Trophoblast cell (in vitro differentiated cells and primary cell): ENCODE measurements at regions not wholly inside any gene's neighbourhood (a gene's known extent, or its start where the extent isn't known, plus 50 kb on each side); places are given as distances from the start of the nearest gene placed in this dataset.

Experiments
- DNase-seq, 2 donors: peaks; one replicate each; pipeline ENCODE4 v3.0.0-alpha.2; 2016
- H2AFZ ChIP-seq: 2 replicates; pipeline ENCODE4 v1.6.1; 2013; ENCODE audit warnings: low read length, moderate library complexity, mild to moderate bottlenecking; ENCODE audit not compliant: insufficient read depth, poor library complexity
- H2AK5ac ChIP-seq: 2 replicates; pipeline ENCODE4 v1.6.1; 2013; ENCODE audit warnings: mild to moderate bottlenecking, low read length
- H2BK120ac ChIP-seq: 2 replicates; pipeline ENCODE4 v1.6.1; 2013; ENCODE audit warnings: low read length, mild to moderate bottlenecking, moderate library complexity; ENCODE audit not compliant: insufficient read depth, poor library complexity
- H2BK12ac ChIP-seq: 2 replicates; pipeline ENCODE4 v1.6.1; 2013; ENCODE audit warnings: mild to moderate bottlenecking, low read length, moderate library complexity
- H2BK5ac ChIP-seq: 2 replicates; pipeline ENCODE4 v1.6.1; 2013; ENCODE audit warnings: low read length, low read depth, moderate library complexity, mild to moderate bottlenecking; ENCODE audit not compliant: poor library complexity
- H3K14ac ChIP-seq: 2 replicates; pipeline ENCODE4 v1.6.1; 2013; ENCODE audit warnings: mild to moderate bottlenecking, low read length
- H3K18ac ChIP-seq: 2 replicates; pipeline ENCODE4 v1.6.1; 2013; ENCODE audit warnings: mild to moderate bottlenecking, low read length
- H3K23ac ChIP-seq: 2 replicates; pipeline ENCODE4 v1.6.1; 2013; ENCODE audit warnings: low read length
- H3K27ac ChIP-seq: 2 replicates; pipeline ENCODE4 v1.5.1; 2013; ENCODE audit warnings: low read depth, mild to moderate bottlenecking, inconsistent platforms, low read length, moderate library complexity
- H3K27me3 ChIP-seq: 2 replicates; pipeline ENCODE4 v1.6.1; 2013; ENCODE audit warnings: inconsistent platforms, mild to moderate bottlenecking, low read length, moderate library complexity; ENCODE audit not compliant: insufficient read depth
- H3K36me3 ChIP-seq, 2 experiments: 1 replicate in 1 of 2; 2 replicates in 1 of 2; pipeline ENCODE4 v1.6.1; 2013; ENCODE audit warnings: low read length in 2 of 2, mild to moderate bottlenecking in 2 of 2, moderate library complexity in 1 of 2; ENCODE audit not compliant: insufficient read depth in 2 of 2, control insufficient read depth in 1 of 2
- H3K4ac ChIP-seq: 2 replicates; pipeline ENCODE4 v1.6.1; 2013; ENCODE audit warnings: low read depth, mild to moderate bottlenecking, low read length, moderate library complexity
- H3K4me1 ChIP-seq, 2 experiments: 1 replicate in 1 of 2; 2 replicates in 1 of 2; pipeline ENCODE4 v1.6.1; 2013; ENCODE audit warnings: low read length in 2 of 2, mild to moderate bottlenecking in 2 of 2, moderate library complexity in 1 of 2; ENCODE audit not compliant: insufficient read depth in 2 of 2, control insufficient read depth in 1 of 2
- H3K4me2 ChIP-seq: 2 replicates; pipeline ENCODE4 v1.6.1; 2013; ENCODE audit warnings: inconsistent platforms, mild to moderate bottlenecking, low read length, moderate library complexity
- H3K4me3 ChIP-seq: 2 replicates; pipeline ENCODE4 v1.5.1; 2013; ENCODE audit warnings: mild to moderate bottlenecking, low read depth, low read length, inconsistent platforms
- H3K79me1 ChIP-seq: one replicate; pipeline ENCODE4 v1.6.1; 2013; ENCODE audit warnings: low read length
- H3K79me2 ChIP-seq: 2 replicates; pipeline ENCODE4 v1.6.1; 2013; ENCODE audit warnings: low read length, mild to moderate bottlenecking; ENCODE audit not compliant: control insufficient read depth, insufficient read depth, poor library complexity
- H3K9ac ChIP-seq: 2 replicates; pipeline ENCODE4 v1.6.1; 2013; ENCODE audit warnings: mild to moderate bottlenecking, low read length
- H3K9me3 ChIP-seq: 2 replicates; pipeline ENCODE4 v1.6.1; 2013; ENCODE audit warnings: low read depth, mild to moderate bottlenecking, control low read depth, inconsistent platforms, low read length; ENCODE audit not compliant: insufficient read depth
- H4K12ac ChIP-seq: 2 replicates; pipeline ENCODE4 v1.6.1; 2013; ENCODE audit warnings: low read depth, mild to moderate bottlenecking, low read length, moderate library complexity
- H4K8ac ChIP-seq: 2 replicates; pipeline ENCODE4 v1.6.1; 2013; ENCODE audit warnings: low read depth, mild to moderate bottlenecking, low read length, moderate library complexity
- H4K91ac ChIP-seq: one replicate; pipeline ENCODE4 v1.6.1; 2013; ENCODE audit warnings: low read depth, mild to moderate bottlenecking, low read length, moderate library complexity
- WGBS: extraction: QIAGEN DNeasy Blood & Tissue Kit; methylation state at CpG from one replicate; pipeline ENCODE4 v1.1.7; 2013; ENCODE audit warnings: missing lambda C conversion rate; ENCODE audit not compliant: insufficient read length, insufficient coverage; ENCODE audit errors: extremely low coverage; 5-methylcytosine and 5-hydroxymethylcytosine counted together

GRCh38 chr2:19120181-19120580 lies 238.2 kb downstream of the OSR1 start:
- Histone ChIP-seq H2AK5ac (no peak overlapping the region), H4K8ac (no peak overlapping the region), H3K36me3 (no peaks in the 10 kb centered on the region), H3K4me1 (peaks cover 9 to 16% of the 10 kb centered on the region in 2 experiments), H3K4me2 (no peak overlapping the region), H2BK5ac (no peak overlapping the region), H3K18ac (no peak overlapping the region), H3K14ac (no peak overlapping the region), H3K27ac (no peak overlapping the region), H4K12ac (no peak overlapping the region), H3K4ac (no peak overlapping the region), H3K27me3 (no peaks in the 10 kb centered on the region), H2BK12ac (no peak overlapping the region), H3K79me1 (peaks cover 5% of the 10 kb centered on the region), H3K79me2 (no peaks in the 10 kb centered on the region), H3K23ac (no peak overlapping the region), H4K91ac (no peak overlapping the region), H3K9ac (no peak overlapping the region), H3K9me3 (peaks cover 2% of the 10 kb centered on the region), H2BK120ac (no peak overlapping the region), H2AFZ (no peak overlapping the region), H3K4me3 (no peak overlapping the region)
- no CpG with 5 or more reads among the region's 5 CpGs for WGBS
- DNase-seq, result no peak

GRCh38 chr2:19119326-19120001 lies 239.0 kb downstream of the OSR1 start:
- no CpG with 5 or more reads among the region's 3 CpGs for WGBS
- Histone ChIP-seq H3K4ac (no peak overlapping the region), H3K27me3 (no peaks in the 10 kb centered on the region), H3K9ac (peak overlapping the region; percentile 45), H3K4me2 (no peak overlapping the region), H2AK5ac (no peak overlapping the region), H2BK5ac (no peak overlapping the region), H2BK12ac (no peak overlapping the region), H3K23ac (no peak overlapping the region), H4K12ac (no peak overlapping the region), H2BK120ac (no peak overlapping the region), H3K36me3 (no peaks in the 10 kb centered on the region), H3K14ac (no peak overlapping the region), H3K18ac (no peak overlapping the region), H3K27ac (no peak overlapping the region), H4K91ac (no peak overlapping the region), H3K4me1 (peaks cover 6 to 11% of the 10 kb centered on the region in 2 experiments), H2AFZ (no peak overlapping the region), H4K8ac (no peak overlapping the region), H3K4me3 (peak overlapping the region; percentile 26), H3K9me3 (peaks cover 2% of the 10 kb centered on the region), H3K79me1 (peaks cover 3% of the 10 kb centered on the region), H3K79me2 (no peaks in the 10 kb centered on the region)
- DNase-seq, result no peak

GRCh38 chr2:19116918-19117317 lies 241.5 kb downstream of the OSR1 start:
- H2BK120ac ChIP-seq, result no peak overlapping the region
- H3K27me3 ChIP-seq, result no peaks in the 10 kb centered on the region
- H4K8ac ChIP-seq, result no peak overlapping the region
- no peaks in the 10 kb centered on the region for H3K36me3 ChIP-seq
- H3K9ac ChIP-seq, result no peak overlapping the region
- no peak overlapping the region for H2AFZ ChIP-seq
- no peak overlapping the region for H3K4me3 ChIP-seq
- peaks cover 3% of the 10 kb centered on the region for H3K79me1 ChIP-seq
- H3K27ac ChIP-seq, result no peak overlapping the region
- no CpG with 5 or more reads among the region's 4 CpGs for whole genome bisulfite sequencing
- peaks cover 6 to 11% of the 10 kb centered on the region in 2 experiments for H3K4me1 ChIP-seq
- no peak overlapping the region for H3K4me2 ChIP-seq
- H3K23ac ChIP-seq, result no peak overlapping the region
- no peak overlapping the region for H3K14ac ChIP-seq
- no peak overlapping the region for H4K12ac ChIP-seq
- H2BK5ac ChIP-seq, result no peak overlapping the region
- H3K79me2 ChIP-seq, result no peaks in the 10 kb centered on the region
- no peak overlapping the region for H2AK5ac ChIP-seq
- no peak for DNase-seq
- no peak overlapping the region for H2BK12ac ChIP-seq
- H3K9me3 ChIP-seq, result peaks cover 2% of the 10 kb centered on the region
- H3K4ac ChIP-seq, result no peak overlapping the region
- no peak overlapping the region for H3K18ac ChIP-seq
- no peak overlapping the region for H4K91ac ChIP-seq

- no peak overlapping the region for H3K4me3 ChIP-seq
- H3K4me1 ChIP-seq, result no peaks in the 10 kb centered on the region
- no peaks in the 10 kb centered on the region for H3K36me3 ChIP-seq
- H3K23ac ChIP-seq, result no peak overlapping the region
- H2BK5ac ChIP-seq, result no peak overlapping the region
- H4K8ac ChIP-seq, result no peak overlapping the region
- no peak overlapping the region for H2AFZ ChIP-seq
- no peak overlapping the region for H4K91ac ChIP-seq
- H3K14ac ChIP-seq, result no peak overlapping the region
- no peak overlapping the region for H3K9ac ChIP-seq
- no peaks in the 10 kb centered on the region for H3K27me3 ChIP-seq
- H3K4ac ChIP-seq, result no peak overlapping the region
- H3K79me2 ChIP-seq, result no peaks in the 10 kb centered on the region
- H2BK120ac ChIP-seq, result no peak overlapping the region
- H3K4me2 ChIP-seq, result no peak overlapping the region
- no peaks in the 10 kb centered on the region for H3K79me1 ChIP-seq
- H3K27ac ChIP-seq, result no peak overlapping the region
- H2AK5ac ChIP-seq, result no peak overlapping the region
- H3K18ac ChIP-seq, result no peak overlapping the region
- H4K12ac ChIP-seq, result no peak overlapping the region
- H3K9me3 ChIP-seq, result peaks cover 2% of the 10 kb centered on the region
- no peak overlapping the region for H2BK12ac ChIP-seq
- DNase-seq, result no peak
These were observed 243.6 kb downstream of the OSR1 start for GRCh38 chr2:19114754-19115231.
